Stomach (tissue), 8 donors: ENCODE measurements at regions not wholly inside any gene's neighbourhood (a gene's known extent, or its start where the extent isn't known, plus 50 kb on each side); places are given as distances from the start of the nearest gene placed in this dataset.

Source experiments
- DNase-seq, 2 donors: peaks; one replicate each; pipeline versions ENCODE4 v3.0.0 to v3.0.0-alpha.2; 2013 to 2019
- H3K27ac ChIP-seq, 5 donors: fragments of 200-600 bp in 4 of 5; sonication (generic) in 4 of 5; one replicate each; pipeline ENCODE4 v1.5.1; 2013 to 2019; ENCODE audit warnings: mild to moderate bottlenecking in 1 of 5, moderate library complexity in 1 of 5
- H3K27me3 ChIP-seq, 3 donors: fragments of 200-600 bp; sonication (generic); one replicate each; pipeline ENCODE4 v1.5.1; 2017 to 2019; ENCODE audit warnings: mixed run types in 1 of 3
- H3K36me3 ChIP-seq, 4 donors: fragments of 200-600 bp; sonication (generic); 1 replicate in 3 of 4; 2 replicates in 1 of 4; pipeline ENCODE4 v1.5.1; 2016 to 2019
- H3K4me1 ChIP-seq, 4 donors: fragments of 200-600 bp; sonication (generic); one replicate each; pipeline ENCODE4 v1.5.1; 2016 to 2019
- H3K4me3 ChIP-seq, 4 donors: fragments of 200-600 bp; sonication (generic) in 3 of 4; one replicate each; pipeline ENCODE4 v1.5.1; 2016 to 2019; ENCODE audit warnings: mild to moderate bottlenecking in 1 of 4
- H3K9me3 ChIP-seq, 4 donors: fragments of 200-600 bp; sonication (generic); one replicate each; pipeline ENCODE4 v1.5.1; 2016 to 2019
- EP300 ChIP-seq: sonication (generic); formaldehyde crosslinking; IDR thresholded peaks from one replicate; pipeline ENCODE4 v1.6.1; 2017; ENCODE audit warnings: antibody characterized with exemption
- POLR2A ChIP-seq, 4 donors: fragments of 450-650 bp; IDR thresholded peaks; one replicate each; pipeline ENCODE4 v1.6.1; 2016; ENCODE audit warnings: antibody characterized with exemption in 4 of 4, control low read depth in 2 of 4, mild to moderate bottlenecking in 1 of 4, moderate library complexity in 1 of 4
- POLR2AphosphoS5 ChIP-seq, 3 donors: sonication (generic); formaldehyde crosslinking; IDR thresholded peaks; one replicate each; pipeline ENCODE4 v1.6.1; 2016; ENCODE audit warnings: antibody characterized with exemption in 3 of 3
- WGBS, 5 donors: extraction: QIAGEN DNeasy Blood & Tissue Kit in 3 of 5; methylation state at CpG; one replicate each; pipeline versions ENCODE4 v1.1.5 to v1.1.7; 2013 to 2018; 5-methylcytosine and 5-hydroxymethylcytosine counted together
- intact Hi-C: fragments of 100-400 bp; cut with DNase I; formaldehyde crosslinking; loops from one replicate; pipeline ENCODE4 v1.15.1; 2023; ENCODE audit warnings: low total_unique reads
- TF ChIP-seq, protein P1 (sequence below), 7 experiments: fragments of 450-650 bp in 4 of 7; fragments of 200-600 bp in 3 of 7; sonication (generic) in 3 of 7; IDR thresholded peaks; one replicate each; pipeline ENCODE4 v1.5.1; 2016 to 2019; ENCODE audit warnings: antibody characterized with exemption in 7 of 7, control low read depth in 2 of 7, mild to moderate bottlenecking in 1 of 7
- donor health status: healthy with polysubstance abuse.
- donor health status: Bipolar disorder and iron deficiency.
- donor health status: healthy.

DNA sequence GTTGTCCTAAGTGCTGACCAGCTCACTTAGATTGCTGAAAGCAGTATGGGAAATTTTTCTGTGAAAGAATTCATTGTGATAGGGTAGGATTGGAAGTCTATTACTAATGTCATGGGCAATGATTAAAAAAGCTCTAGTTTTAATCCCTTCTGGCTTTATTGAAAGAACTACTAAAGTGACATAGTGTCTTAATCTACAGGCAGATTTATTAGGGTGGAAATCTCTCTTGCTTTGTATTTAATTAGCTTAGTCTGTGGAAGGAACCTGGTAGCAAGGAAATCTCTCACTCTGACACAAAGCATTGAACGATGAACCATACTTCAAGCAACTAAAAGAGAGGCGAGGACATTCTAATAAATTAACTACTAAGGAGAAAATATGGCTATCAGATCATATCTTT, 1029.2 kb upstream of the PCDH20 start:
- no peak overlapping the region for H3K4me3 ChIP-seq
- TF ChIP-seq, protein P1, sequence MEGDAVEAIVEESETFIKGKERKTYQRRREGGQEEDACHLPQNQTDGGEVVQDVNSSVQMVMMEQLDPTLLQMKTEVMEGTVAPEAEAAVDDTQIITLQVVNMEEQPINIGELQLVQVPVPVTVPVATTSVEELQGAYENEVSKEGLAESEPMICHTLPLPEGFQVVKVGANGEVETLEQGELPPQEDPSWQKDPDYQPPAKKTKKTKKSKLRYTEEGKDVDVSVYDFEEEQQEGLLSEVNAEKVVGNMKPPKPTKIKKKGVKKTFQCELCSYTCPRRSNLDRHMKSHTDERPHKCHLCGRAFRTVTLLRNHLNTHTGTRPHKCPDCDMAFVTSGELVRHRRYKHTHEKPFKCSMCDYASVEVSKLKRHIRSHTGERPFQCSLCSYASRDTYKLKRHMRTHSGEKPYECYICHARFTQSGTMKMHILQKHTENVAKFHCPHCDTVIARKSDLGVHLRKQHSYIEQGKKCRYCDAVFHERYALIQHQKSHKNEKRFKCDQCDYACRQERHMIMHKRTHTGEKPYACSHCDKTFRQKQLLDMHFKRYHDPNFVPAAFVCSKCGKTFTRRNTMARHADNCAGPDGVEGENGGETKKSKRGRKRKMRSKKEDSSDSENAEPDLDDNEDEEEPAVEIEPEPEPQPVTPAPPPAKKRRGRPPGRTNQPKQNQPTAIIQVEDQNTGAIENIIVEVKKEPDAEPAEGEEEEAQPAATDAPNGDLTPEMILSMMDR (IDR thresholded peaks at IDR 0.05), result no peak
- TF ChIP-seq POLR2AphosphoS5 (IDR thresholded peaks at IDR 0.05) (no peak), EP300 (no peak), POLR2A (IDR thresholded peaks at IDR 0.05) (no peak)
- no peaks in the 10 kb centered on the region for H3K4me1 ChIP-seq
- no peaks in the 10 kb centered on the region for H3K27me3 ChIP-seq
- 65 to 90% (median 82%) methylated on average over 2 of the region's 2 CpGs for WGBS, 5 donors
- intact Hi-C loops, result no loop called here
- H3K9me3 ChIP-seq, result peaks cover 0 to 12% (median 0%) of the 10 kb centered on the region in 4 donors
- no peaks in the 10 kb centered on the region for H3K36me3 ChIP-seq
- DNase-seq, result no peak
- no peak overlapping the region for H3K27ac ChIP-seq

DNA sequence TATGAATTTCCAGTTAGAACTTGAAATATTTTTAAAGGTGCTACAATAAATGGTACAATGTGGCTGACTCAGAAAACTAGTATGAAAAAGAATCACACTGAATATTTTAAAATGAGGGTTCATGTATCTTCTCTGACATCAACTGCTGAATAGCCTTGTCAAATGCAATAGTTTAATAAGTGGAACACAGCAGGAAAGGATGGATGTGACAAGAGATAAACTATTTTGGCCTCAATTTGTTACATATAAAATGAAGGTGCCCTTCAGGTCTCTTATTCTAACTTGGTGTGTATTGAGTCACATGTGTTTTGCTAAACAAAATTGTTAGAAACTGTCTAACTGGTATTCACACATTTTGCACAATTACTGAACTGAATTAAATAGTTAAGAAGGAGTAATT, 1018.4 kb upstream of the PCDH20 start:
- DNase-seq, result no peak
- Histone ChIP-seq H3K36me3 (no peaks in the 10 kb centered on the region), H3K27ac (no peak overlapping the region), H3K4me3 (no peak overlapping the region), H3K27me3 (no peaks in the 10 kb centered on the region), H3K9me3 (no peaks in the 10 kb centered on the region), H3K4me1 (no peaks in the 10 kb centered on the region)
- intact Hi-C loops, result no loop called here
- TF ChIP-seq EP300, result no peak
- TF ChIP-seq POLR2A (IDR thresholded peaks at IDR 0.05), result no peak
- TF ChIP-seq POLR2AphosphoS5 (IDR thresholded peaks at IDR 0.05), result no peak
- TF ChIP-seq, protein P1 (IDR thresholded peaks at IDR 0.05), result no peak

DNA sequence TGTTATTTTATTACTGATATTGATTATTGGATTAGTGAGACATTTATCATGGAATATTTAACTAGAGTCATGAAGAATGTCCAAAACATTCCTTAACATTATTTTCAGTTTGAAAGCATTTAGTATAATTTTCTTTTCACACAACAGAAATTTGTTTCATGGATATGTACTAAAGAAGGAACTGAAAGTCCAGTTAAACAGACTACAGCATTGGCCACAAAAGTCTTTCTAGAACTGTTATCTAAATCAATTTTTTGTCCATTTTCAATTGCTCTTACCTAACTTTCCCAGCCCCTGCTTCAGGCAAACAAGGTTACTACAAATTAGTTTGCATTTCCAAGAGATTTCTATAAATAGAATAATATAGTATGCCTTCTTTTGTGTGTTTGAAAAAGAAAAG, 1018.0 kb upstream of the PCDH20 start:
- H3K27ac ChIP-seq, result no peak overlapping the region
- no peak for DNase-seq
- H3K9me3 ChIP-seq, result no peaks in the 10 kb centered on the region
- H3K27me3 ChIP-seq, result no peaks in the 10 kb centered on the region
- no peak overlapping the region for H3K4me3 ChIP-seq
- intact Hi-C loops, result no loop called here
- TF ChIP-seq POLR2AphosphoS5 (IDR thresholded peaks at IDR 0.05), result no peak
- no peak for TF ChIP-seq EP300
- TF ChIP-seq, protein P1 (IDR thresholded peaks at IDR 0.05), result no peak
- TF ChIP-seq POLR2A (IDR thresholded peaks at IDR 0.05), result no peak
- no peaks in the 10 kb centered on the region for H3K4me1 ChIP-seq
- no peaks in the 10 kb centered on the region for H3K36me3 ChIP-seq

DNA sequence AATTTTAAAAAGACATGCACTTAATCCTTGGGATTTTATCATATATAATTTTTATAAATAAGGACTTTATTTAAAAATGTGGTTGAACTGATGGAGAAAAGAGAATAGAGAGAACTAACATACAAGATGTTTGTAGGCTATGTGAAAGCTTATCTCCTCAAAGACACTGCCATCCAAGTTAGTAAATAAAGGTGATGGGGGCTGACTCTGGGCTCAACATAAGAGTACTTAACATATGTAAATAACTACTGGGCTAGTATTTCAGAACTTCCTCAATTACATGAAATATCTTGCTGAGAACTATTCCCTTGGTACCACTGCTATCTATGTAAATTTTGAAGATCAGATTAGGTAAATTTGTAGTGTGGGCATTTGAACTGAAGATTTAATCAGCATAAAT, 1017.3 kb upstream of the PCDH20 start:
- Histone ChIP-seq H3K4me3 (no peak overlapping the region), H3K36me3 (no peaks in the 10 kb centered on the region), H3K4me1 (no peaks in the 10 kb centered on the region), H3K27ac (no peak overlapping the region), H3K9me3 (no peaks in the 10 kb centered on the region), H3K27me3 (no peaks in the 10 kb centered on the region)
- TF ChIP-seq, protein P1 (IDR thresholded peaks at IDR 0.05), result no peak
- TF ChIP-seq EP300, result no peak
- no peak for TF ChIP-seq POLR2AphosphoS5 (IDR thresholded peaks at IDR 0.05)
- TF ChIP-seq POLR2A (IDR thresholded peaks at IDR 0.05), result no peak
- intact Hi-C loops, result no loop called here
- no peak for DNase-seq

DNA sequence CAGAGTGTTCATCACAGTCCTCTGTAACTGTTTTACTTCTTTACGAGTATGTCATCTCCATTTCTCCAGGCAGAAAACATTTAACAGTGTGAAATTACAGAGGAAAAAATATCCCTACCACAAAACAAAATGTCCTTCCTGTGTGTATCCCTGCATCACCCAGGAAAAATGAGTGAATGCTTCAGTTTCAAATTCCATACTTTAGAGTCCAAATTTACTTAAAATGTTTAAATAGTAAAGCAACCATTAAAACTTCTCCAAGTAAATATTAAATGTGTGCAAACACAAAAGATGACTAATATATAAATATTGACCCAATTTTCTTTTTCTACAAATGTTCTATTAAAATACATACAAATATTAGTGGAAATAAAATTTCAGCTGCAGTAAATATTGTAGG, 1016.6 kb upstream of the PCDH20 start:
- Histone ChIP-seq H3K4me1 (no peaks in the 10 kb centered on the region), H3K27ac (no peak overlapping the region), H3K9me3 (no peaks in the 10 kb centered on the region), H3K36me3 (no peaks in the 10 kb centered on the region), H3K4me3 (no peak overlapping the region), H3K27me3 (no peaks in the 10 kb centered on the region)
- intact Hi-C loops, result no loop called here
- TF ChIP-seq POLR2AphosphoS5 (IDR thresholded peaks at IDR 0.05) (no peak), EP300 (no peak), POLR2A (IDR thresholded peaks at IDR 0.05) (no peak)
- TF ChIP-seq, protein P1 (IDR thresholded peaks at IDR 0.05), result no peak
- 74 to 79% (median 77%) methylated on average over 1 of the region's 1 CpG for WGBS, 5 donors
- no peak for DNase-seq
